ENCODE measurements at regions not wholly inside any gene's neighbourhood (a gene's known extent, or its start where the extent isn't known, plus 50 kb on each side); places are given as distances from the start of the nearest gene placed in this dataset.

DNA sequence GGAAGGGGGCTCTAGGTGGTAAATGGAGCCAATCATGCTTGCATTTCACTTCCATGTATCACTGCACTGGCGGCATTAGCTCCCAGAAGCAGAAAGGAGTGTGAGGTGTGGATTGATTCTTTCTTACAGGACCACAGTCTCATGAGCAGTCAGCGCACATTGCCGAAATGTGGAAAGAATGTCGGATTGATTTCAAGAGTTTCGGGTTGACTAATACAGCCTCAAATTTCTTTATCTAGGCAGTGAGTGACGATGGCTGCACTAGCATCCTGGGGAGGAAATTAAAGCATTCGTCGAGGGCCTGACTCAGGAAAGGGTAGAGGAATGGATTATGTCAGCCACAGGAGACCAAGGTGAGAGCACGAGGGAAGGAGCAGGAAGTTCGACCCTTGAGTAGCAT lies 222.8 kb upstream of the CDYL start:
- no peak overlapping the region for H3K4me3 ChIP-seq (ENCODE audit: low read depth, low read length)
- no peak for DNase-seq (ENCODE audit: low read depth)
- TF ChIP-seq CTCF (IDR thresholded peaks at IDR 0.05; ENCODE audit: low read depth, low read length) (no peak), MYC (IDR thresholded peaks at IDR 0.05; ENCODE audit: low read depth, low read length) (no peak), POLR2A (IDR thresholded peaks at IDR 0.05; ENCODE audit: extremely low read depth, insufficient read length) (no peak), MAX (IDR thresholded peaks at IDR 0.05; ENCODE audit: low read depth, low read length) (no peak)

DNA sequence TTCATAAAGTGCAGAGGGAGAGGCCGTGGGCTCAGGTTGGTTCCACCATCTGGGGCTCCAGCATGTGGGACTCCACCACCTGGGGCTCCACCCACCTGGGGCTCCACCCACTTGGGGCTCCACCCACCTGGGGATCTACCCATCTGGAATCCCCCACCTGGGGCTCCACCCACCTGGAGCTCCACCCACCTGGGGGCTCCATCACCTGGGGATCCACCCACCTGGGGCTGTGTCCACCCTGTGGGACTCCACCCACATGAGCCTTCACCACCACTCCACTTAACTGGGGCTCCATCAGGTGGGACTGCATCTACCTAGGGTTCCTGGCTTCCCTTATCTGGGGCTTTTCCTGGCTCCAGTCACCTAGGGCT lies 226.0 kb upstream of the CDYL start:
- no peak overlapping the region for H3K4me3 ChIP-seq (ENCODE audit: low read depth, low read length)
- TF ChIP-seq MYC (IDR thresholded peaks at IDR 0.05; ENCODE audit: low read depth, low read length) = no peak
- TF ChIP-seq MAX (IDR thresholded peaks at IDR 0.05; ENCODE audit: low read depth, low read length) = no peak
- TF ChIP-seq CTCF (IDR thresholded peaks at IDR 0.05; ENCODE audit: low read depth, low read length) = no peak
- TF ChIP-seq POLR2A (IDR thresholded peaks at IDR 0.05; ENCODE audit: extremely low read depth, insufficient read length) = no peak
- no peak for DNase-seq (ENCODE audit: low read depth)

GRCh38 chr6:4549556-4550226 lies 226.5 kb upstream of the CDYL start:
- TF ChIP-seq MAX (IDR thresholded peaks at IDR 0.05; ENCODE audit: low read depth, low read length) (no peak), POLR2A (IDR thresholded peaks at IDR 0.05; ENCODE audit: extremely low read depth, insufficient read length) (no peak), MYC (IDR thresholded peaks at IDR 0.05; ENCODE audit: low read depth, low read length) (no peak), CTCF (IDR thresholded peaks at IDR 0.05; ENCODE audit: low read depth, low read length) (no peak)
- no peak overlapping the region for H3K4me3 ChIP-seq (ENCODE audit: low read depth, low read length)
- DNase-seq (ENCODE audit: low read depth) = no peak

- H3K4me3 ChIP-seq (ENCODE audit: low read depth, low read length) = no peak overlapping the region
- no peak for TF ChIP-seq MAX (IDR thresholded peaks at IDR 0.05; ENCODE audit: low read depth, low read length)
- no peak for TF ChIP-seq CTCF (IDR thresholded peaks at IDR 0.05; ENCODE audit: low read depth, low read length)
- no peak for TF ChIP-seq POLR2A (IDR thresholded peaks at IDR 0.05; ENCODE audit: extremely low read depth, insufficient read length)
- no peak for TF ChIP-seq MYC (IDR thresholded peaks at IDR 0.05; ENCODE audit: low read depth, low read length)
- DNase-seq (ENCODE audit: low read depth) = no peak
Observed at GRCh38 chr6:4545893-4546292, 230.3 kb upstream of the CDYL start.

DNA sequence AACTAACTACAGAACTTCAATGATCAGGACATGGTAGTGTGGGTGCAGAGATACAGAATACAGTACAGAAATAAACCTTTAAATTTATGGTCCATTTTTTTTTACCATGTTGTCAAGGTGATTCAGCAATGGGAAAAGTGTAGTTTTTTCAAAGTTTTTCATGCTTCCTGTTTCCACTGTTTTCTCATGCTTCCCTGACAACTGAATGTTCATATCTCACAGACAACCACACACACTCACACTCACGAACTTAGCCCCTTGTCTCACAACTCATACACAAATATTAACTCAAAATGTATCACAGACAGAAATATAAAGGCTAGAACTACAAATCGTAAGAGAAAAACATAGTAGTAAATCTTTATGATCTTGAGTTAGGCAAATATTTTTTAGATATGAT lies 232.6 kb upstream of the CDYL start:
- DNase-seq (ENCODE audit: low read depth) = no peak
- no peak for TF ChIP-seq POLR2A (IDR thresholded peaks at IDR 0.05; ENCODE audit: extremely low read depth, insufficient read length)
- TF ChIP-seq MYC (IDR thresholded peaks at IDR 0.05; ENCODE audit: low read depth, low read length) = no peak
- no peak for TF ChIP-seq CTCF (IDR thresholded peaks at IDR 0.05; ENCODE audit: low read depth, low read length)
- TF ChIP-seq MAX (IDR thresholded peaks at IDR 0.05; ENCODE audit: low read depth, low read length) = no peak
- H3K4me3 ChIP-seq (ENCODE audit: low read depth, low read length) = no peak overlapping the region
